Stimulated activated CD8-positive, alpha-beta memory T cell treated with anti-CD3 and anti-CD28 coated beads, Interleukin-12 subunit alpha, Interleukin-12 subunit beta, amount 100 ng/mL, for 4 hours (primary cell): ENCODE measurements at regions not wholly inside any gene's neighbourhood (a gene's known extent, or its start where the extent isn't known, plus 50 kb on each side); places are given as distances from the start of the nearest gene placed in this dataset.

ENCODE experiments used
- DNase-seq: peaks from one replicate; pipeline ENCODE4 v3.0.0-alpha.2; 2020; ENCODE audit warnings: low read depth

DNA sequence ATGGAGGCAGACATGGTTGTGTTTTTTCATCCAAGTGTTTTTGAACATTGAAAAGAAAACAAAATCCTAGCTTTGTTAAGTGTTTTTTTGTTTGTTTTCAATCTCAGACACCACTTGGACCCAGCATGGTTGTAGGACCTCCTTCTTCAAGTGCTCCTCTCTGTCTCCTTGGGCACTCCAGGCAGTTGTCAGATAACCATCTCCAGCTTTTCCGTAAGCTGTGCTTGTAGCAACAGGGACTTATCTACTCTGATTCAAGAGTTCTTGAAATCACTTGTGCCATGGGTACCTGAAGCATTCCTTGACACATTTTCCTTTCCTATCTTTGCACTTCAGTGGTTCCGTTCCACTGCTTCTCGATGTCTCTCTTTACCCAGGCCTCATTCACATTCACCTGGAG is 334.9 kb upstream of the DDX53 start:
- DNase-seq, result no peak

DNA sequence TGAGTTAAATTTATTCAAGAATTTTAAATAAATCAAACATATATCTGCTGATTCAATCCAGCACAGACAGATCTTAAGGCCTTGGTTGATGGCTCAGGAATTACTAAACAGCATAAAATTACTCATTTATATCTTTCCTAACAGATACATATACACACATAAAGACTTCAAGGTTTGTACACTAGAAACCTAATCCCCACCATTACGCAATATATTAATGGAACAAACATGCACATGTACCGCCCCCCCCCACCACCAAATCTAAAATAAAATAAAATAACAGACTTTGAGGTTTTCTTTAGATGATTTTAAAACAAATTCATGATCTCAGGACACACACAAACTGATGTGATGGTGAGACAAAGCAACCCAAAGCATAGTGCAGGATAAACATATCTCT is 333.9 kb upstream of the DDX53 start:
- no peak for DNase-seq

- DNase-seq, result no peak
These were observed 333.3 kb upstream of the DDX53 start for GRCh38 chrX:22666441-22666840.

- no peak for DNase-seq
These were observed 324.8 kb upstream of the DDX53 start for GRCh38 chrX:22674932-22675331.

DNA sequence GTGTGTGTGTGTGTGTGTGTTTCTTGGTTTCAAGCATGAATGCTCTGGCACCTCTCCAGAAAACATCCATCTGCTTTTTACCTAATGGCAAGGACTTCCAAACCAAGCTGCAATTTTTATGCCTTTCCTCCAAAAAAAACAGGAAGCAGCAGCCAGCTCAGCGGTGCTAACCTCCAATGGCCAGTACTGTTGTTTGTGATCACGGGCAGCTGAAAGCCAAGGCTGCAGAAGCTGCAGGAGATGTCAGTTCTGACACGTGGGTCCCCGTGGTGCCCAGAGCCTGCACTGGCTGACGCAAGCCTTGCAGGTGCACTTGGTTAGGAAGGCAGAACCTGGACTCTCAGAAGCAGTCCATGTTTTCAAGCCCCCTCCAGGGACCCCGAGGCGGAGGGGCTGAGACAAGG is 313.6 kb upstream of the DDX53 start:
- no peak for DNase-seq

GRCh38 chrX:22689290-22689689 is 310.5 kb upstream of the DDX53 start:
- DNase-seq, result no peak

GRCh38 chrX:22690116-22690515 is 309.6 kb upstream of the DDX53 start:
- DNase-seq, result no peak

GRCh38 chrX:22691966-22692565 is 307.7 kb upstream of the DDX53 start:
- DNase-seq, result no peak

DNA sequence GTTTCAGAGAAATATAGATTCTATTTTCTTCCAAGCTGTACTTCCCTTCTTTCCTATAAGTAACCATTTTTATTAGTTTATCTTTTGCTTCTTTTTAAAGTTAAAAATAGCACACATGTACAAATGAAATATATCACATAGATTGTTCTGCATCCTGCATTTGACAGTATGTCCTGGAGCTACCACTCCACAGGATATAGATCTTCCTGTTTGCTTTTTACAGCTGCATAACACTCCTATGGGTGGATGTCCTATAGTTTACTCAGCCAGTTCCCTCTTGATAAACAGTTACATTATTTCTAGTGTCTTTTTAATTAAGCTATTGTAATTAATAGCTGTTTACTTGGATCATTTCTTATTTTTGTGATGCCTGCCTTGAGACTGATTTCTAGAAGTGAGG is 301.6 kb upstream of the DDX53 start:
- DNase-seq, result no peak

DNA sequence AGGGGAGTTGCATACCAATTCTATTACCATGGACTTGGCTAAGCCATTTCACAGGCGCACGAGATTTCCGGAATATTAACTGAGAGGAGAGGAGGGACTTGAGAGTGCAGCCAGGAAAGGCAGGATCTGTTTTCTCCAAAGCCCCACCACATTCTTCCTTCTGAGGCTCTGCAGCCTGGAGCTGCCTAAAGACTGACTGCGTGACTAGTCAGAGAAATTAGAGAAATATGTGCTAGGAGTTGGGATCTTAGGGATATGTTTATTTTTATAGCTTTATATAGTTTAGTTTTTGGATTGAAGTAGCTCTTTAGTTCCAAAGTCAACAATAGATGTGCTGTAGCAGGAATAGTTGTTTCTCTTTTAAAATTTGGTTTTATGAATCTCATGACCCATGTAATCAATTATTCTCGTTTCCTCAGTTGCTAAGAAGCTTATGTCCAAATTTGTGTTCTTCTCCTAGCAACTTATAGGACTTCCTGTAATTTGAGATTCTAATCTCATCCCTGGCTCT is 300.1 kb upstream of the DDX53 start:
- no peak for DNase-seq

DNA sequence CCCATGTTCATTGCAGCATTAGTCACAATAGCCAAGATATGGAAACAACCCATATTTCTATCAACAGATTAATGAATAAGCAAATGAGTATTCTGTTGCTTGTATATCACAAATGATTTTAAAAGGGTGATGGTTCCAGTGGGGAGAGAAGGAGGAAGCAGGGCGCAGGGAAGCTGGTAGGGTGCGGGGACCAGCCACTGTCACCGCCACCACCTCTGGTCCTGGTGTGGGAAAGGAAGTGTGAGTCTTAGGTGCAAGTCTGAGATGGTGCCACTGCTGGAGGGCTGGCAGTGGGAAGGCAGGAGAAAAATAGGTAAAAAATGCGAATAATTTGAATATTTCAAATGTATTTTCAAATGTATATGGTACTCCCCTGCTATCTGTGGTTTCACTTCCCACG is 286.8 kb upstream of the DDX53 start:
- no peak for DNase-seq

DNA sequence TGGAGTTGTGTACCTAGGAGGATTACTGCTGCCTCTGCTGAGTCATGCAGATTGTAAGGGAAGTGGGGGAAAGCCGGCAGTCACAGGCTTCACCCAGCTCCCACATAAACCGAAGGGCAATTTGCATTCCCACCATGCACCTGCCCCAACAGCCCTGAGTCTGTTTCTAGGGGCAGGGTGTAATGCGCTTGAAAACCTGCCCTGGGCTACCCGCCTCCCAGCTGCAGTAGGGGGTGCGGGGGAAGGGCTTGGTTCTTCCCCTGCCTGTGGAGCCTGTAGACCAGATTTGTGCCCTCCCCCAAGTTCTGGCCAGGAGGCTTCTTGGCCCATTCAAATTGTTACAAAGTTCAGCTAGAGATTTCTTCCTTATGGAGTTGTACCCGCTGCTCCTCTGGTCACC is 269.2 kb upstream of the DDX53 start:
- no peak for DNase-seq

GRCh38 chrX:22737541-22737940 is 262.2 kb upstream of the DDX53 start:
- no peak for DNase-seq

DNA sequence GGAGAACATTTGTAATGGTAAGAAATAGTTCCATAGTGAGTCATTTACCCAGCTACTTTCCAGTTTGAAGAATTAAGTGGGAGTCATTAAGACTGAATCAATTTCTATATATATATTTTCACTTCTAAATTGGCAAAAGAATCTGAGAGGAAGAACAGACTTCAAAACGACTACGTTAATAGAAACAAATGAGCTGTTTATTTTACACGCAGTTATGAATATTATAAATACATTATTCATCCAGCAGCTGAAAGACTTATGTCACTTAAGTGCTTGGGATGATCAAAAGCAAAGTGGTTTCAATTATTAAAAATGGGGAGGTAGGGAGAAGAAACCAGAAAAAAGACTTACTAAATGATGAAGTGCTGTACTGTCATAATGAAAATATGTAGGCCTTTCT is 260.5 kb upstream of the DDX53 start:
- DNase-seq, result no peak

GRCh38 chrX:22740836-22741235 is 258.9 kb upstream of the DDX53 start:
- no peak for DNase-seq

DNA sequence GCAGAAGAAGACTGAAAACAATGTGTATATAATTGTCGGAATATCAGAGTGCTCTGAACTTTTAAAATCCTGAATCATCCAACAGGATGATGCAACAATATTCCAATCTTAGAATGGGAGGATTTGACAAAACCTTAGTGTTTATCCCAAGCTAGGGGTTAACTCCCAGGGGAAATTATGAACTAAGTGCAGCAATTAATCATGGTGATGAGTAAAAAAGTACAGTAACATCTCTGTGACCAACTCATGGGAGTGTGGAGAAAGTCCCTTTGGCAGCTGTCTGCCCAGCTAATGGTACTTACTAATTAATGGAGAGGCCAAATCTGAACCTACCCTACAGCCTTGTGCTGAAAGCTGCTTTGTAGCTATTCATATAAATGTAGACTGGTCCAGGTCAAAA is 257.6 kb upstream of the DDX53 start:
- no peak for DNase-seq

DNA sequence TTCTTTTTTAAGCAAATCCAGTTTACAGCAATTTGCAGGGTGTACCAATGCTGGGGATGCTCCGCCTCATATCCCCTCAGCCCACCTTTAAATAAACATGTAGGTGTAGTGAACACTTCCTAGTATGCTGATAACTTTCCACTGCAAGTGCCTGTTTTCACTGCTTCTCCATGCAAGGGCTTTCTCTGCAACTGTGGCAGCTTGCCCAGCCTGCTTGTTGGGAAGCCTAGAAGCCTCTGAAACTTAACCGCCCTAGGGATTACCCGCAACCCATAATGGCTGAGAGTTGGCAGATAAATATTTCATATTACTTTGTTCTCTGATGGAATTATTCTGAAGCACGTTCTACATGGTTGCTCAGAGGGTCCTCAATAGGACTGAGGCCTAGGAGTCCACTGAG is 253.7 kb upstream of the DDX53 start:
- no peak for DNase-seq

DNA sequence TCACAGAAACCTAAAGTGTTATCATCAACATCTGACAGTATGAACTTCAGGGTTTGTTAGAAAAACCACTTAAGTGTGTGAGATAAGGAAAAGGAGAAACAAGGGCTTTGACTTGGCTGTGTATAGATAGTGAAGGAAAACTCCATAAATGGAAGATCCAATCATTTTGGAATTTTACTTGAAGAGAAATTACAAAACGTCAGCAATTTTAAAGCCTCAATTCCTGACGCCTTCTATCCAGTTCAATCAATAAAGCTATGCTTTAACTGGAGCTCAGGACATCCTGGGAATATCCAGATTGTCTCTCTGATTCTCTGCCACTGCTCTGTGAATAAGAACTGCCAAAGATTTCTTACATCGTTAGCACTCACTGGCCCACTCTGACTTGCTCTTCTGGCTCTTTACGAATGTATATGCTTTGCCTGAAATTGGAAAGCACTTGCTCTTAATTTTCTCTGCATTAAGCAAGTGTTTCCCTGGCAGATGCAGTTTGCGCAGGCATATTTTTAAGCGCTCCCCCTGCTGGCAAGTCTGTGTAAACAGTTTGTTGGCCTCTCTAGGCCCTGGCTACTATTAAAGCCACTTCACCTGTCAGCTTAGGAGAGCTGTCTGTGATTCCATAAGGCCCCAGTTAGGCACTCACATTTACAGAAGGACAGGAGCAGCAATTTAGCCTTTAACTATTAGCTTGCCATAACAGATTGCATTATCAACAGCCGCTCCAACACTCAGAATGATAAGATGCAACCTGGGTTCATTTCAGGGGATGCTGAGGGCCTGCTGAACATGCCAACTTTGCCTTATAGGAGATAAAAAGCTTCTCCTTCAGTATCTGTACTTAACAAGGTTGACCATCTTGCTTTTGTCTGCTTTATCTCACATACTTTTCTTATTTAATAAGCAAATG is 251.4 kb upstream of the DDX53 start:
- peak; percentile 3 for DNase-seq

GRCh38 chrX:22758807-22759481 is 240.8 kb upstream of the DDX53 start:
- DNase-seq, result no peak

- DNase-seq, result no peak
These were observed 239.2 kb upstream of the DDX53 start for GRCh38 chrX:22760513-22761057.

GRCh38 chrX:22788221-22788620 is 211.5 kb upstream of the DDX53 start:
- DNase-seq, result no peak

GRCh38 chrX:22795671-22796070 is 204.1 kb upstream of the DDX53 start:
- DNase-seq, result no peak

GRCh38 chrX:22800360-22800759 is 199.4 kb upstream of the DDX53 start:
- no peak for DNase-seq
